ENCODE measurements at regions not wholly inside any gene's neighbourhood (a gene's known extent, or its start where the extent isn't known, plus 50 kb on each side); places are given as distances from the start of the nearest gene placed in this dataset.
A peak's percentile ranks its signal among the peaks of the same experiment; 100 is the strongest.

DNA sequence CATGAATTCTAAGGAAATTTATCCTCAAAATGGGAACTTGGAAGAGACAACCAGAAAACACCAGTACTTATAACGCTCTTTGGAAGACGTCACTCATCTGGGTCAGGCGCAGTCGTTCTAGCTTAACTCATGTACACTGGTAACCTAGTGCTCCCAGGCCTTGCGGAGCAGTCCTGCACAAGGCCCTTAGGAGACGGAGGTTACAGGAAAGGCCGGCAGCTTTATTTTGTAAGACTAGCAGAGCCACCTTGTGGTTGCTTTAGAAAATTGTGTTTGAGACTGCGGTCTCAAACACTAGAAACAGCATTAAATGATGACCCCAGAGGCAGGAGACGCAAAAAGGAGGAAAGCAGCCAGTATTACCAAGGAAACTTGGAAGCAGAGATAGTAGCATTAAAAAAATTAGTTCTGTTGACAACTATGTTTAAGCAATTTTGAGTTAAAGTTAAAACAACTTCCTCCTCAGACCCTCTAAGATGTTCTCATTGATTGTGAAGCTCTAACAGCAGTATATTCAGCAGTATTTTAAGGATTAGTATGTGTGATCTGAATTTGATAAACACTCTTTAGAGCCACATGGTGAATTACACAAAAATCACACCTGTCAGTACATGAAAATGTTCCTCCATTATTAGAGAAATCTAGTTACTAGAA, 141.9 kb upstream of the C2CD4B start:
- Histone ChIP-seq H4K20me1 (ENCODE audit: control insufficient read depth, insufficient read depth, low read length, poor library complexity, severe bottlenecking) (no peaks in the 10 kb centered on the region), H3K36me3 (replicated peaks in 1 of 2; ENCODE audit: control extremely low read depth in 1 of 2, control insufficient read depth in 1 of 2, extremely low read depth in 1 of 2, insufficient read depth in 2 of 2, low read length in 1 of 2) (no peaks in the 10 kb centered on the region), H3K4me1 (ENCODE audit: control insufficient read depth in 2 of 2, insufficient read depth in 2 of 2, low read length in 2 of 2) (peaks cover 0 to 5% of the 10 kb centered on the region in 2 donors), H2AFZ (ENCODE audit: insufficient read depth, low read depth, low read length, poor library complexity, severe bottlenecking) (no peak overlapping the region), H3K27me3 (replicated peaks in 1 of 4; ENCODE audit: control extremely low read depth in 1 of 4, control insufficient read depth in 3 of 4, insufficient read depth in 4 of 4, low read length in 3 of 4) (peaks cover 0 to 4% (median 2%) of the 10 kb centered on the region in 4 experiments), H3K9ac (ENCODE audit: low read length) (no peak overlapping the region), H3K4me3 (ENCODE audit: control extremely low read depth in 1 of 5, extremely low read depth in 1 of 5, insufficient read depth in 1 of 5, low read depth in 2 of 5, low read length in 4 of 5) (no peak overlapping the region), H3K9me3 (ENCODE audit: control extremely low read depth in 1 of 3, control insufficient read depth in 2 of 3, insufficient read depth in 1 of 3, low read length in 2 of 3) (peaks cover 0 to 1% (median 0%) of the 10 kb centered on the region in 3 donors), H3K27ac (ENCODE audit: low read length in 2 of 2) (no peak overlapping the region), H3K4me2 (replicated peaks; ENCODE audit: low read depth, low read length, poor library complexity, severe bottlenecking) (no peak overlapping the region), H3K79me2 (ENCODE audit: control insufficient read depth, insufficient read depth, low read length) (no peaks in the 10 kb centered on the region)
- TF ChIP-seq, protein P1, sequence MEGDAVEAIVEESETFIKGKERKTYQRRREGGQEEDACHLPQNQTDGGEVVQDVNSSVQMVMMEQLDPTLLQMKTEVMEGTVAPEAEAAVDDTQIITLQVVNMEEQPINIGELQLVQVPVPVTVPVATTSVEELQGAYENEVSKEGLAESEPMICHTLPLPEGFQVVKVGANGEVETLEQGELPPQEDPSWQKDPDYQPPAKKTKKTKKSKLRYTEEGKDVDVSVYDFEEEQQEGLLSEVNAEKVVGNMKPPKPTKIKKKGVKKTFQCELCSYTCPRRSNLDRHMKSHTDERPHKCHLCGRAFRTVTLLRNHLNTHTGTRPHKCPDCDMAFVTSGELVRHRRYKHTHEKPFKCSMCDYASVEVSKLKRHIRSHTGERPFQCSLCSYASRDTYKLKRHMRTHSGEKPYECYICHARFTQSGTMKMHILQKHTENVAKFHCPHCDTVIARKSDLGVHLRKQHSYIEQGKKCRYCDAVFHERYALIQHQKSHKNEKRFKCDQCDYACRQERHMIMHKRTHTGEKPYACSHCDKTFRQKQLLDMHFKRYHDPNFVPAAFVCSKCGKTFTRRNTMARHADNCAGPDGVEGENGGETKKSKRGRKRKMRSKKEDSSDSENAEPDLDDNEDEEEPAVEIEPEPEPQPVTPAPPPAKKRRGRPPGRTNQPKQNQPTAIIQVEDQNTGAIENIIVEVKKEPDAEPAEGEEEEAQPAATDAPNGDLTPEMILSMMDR (IDR thresholded peaks at IDR 0.05), result peak; percentile 30
- TF ChIP-seq EZH2 (IDR thresholded peaks at IDR 0.05; ENCODE audit: borderline replicate concordance, insufficient read depth, low read depth, low read length, poor library complexity, severe bottlenecking), result no peak
- H3K27ac Mint-ChIP-seq, result no peak overlapping the region
- H3K27me3 Mint-ChIP-seq, result peaks cover 33% of the 10 kb centered on the region
- H3K4me3 Mint-ChIP-seq, result no peak overlapping the region
- ATAC-seq (ENCODE audit: low read depth) (no peak), DNase-seq (no peak)
- 52% methylated on average over 8 of the region's 9 CpGs for WGBS (ENCODE audit: insufficient coverage)
- peaks cover under 1% of the 10 kb centered on the region for H3K9me3 Mint-ChIP-seq (ENCODE audit: insufficient read depth)
- intact Hi-C loops (cut with micrococcal nuclease), result no loop called here
- H3K4me1 Mint-ChIP-seq, result peaks cover 3% of the 10 kb centered on the region
- POLR2A ChIA-PET, result no interaction called here
- CTCF ChIA-PET, result interaction anchor here (0.8 kb wide), 1 partner anchor 11 kb away, joined by 3 read pairs; no protein-coding TSS in a partner anchor

DNA sequence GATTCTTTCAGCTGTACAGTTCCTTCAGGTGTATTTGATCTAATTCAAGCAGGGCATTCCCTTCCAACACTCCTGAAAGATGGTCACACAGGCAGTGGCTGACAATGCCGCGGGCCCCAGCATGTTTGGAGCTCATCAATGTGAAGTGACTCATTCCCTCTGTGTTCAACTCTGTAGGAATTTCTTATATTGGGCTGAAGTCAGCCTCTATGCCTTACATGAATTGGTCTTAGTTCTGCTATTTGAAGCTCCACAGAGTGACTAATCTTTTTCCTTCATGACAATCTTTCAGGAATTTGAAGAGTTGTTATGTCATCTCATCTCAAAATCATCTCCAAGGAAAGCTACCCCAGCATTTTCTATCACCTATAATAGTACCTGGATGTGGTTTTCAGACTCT, 142.5 kb upstream of the C2CD4B start:
- peaks cover 6% of the 10 kb centered on the region for H3K9me3 Mint-ChIP-seq (ENCODE audit: insufficient read depth)
- H3K27ac Mint-ChIP-seq, result no peak overlapping the region
- Histone ChIP-seq H3K27ac (ENCODE audit: low read length in 2 of 2) (no peak overlapping the region), H3K79me2 (ENCODE audit: control insufficient read depth, insufficient read depth, low read length) (no peaks in the 10 kb centered on the region), H3K9ac (ENCODE audit: low read length) (no peak overlapping the region), H2AFZ (ENCODE audit: insufficient read depth, low read depth, low read length, poor library complexity, severe bottlenecking) (no peak overlapping the region), H3K4me2 (replicated peaks; ENCODE audit: low read depth, low read length, poor library complexity, severe bottlenecking) (no peak overlapping the region), H3K27me3 (replicated peaks in 1 of 4; ENCODE audit: control extremely low read depth in 1 of 4, control insufficient read depth in 3 of 4, insufficient read depth in 4 of 4, low read length in 3 of 4) (peaks cover 0 to 4% (median 0%) of the 10 kb centered on the region in 4 experiments), H4K20me1 (ENCODE audit: control insufficient read depth, insufficient read depth, low read length, poor library complexity, severe bottlenecking) (no peaks in the 10 kb centered on the region), H3K4me3 (ENCODE audit: control extremely low read depth in 1 of 5, extremely low read depth in 1 of 5, insufficient read depth in 1 of 5, low read depth in 2 of 5, low read length in 4 of 5) (no peak overlapping the region), H3K9me3 (ENCODE audit: control extremely low read depth in 1 of 3, control insufficient read depth in 2 of 3, insufficient read depth in 1 of 3, low read length in 2 of 3) (peaks cover 0 to 1% (median 0%) of the 10 kb centered on the region in 3 donors), H3K36me3 (replicated peaks in 1 of 2; ENCODE audit: control extremely low read depth in 1 of 2, control insufficient read depth in 1 of 2, extremely low read depth in 1 of 2, insufficient read depth in 2 of 2, low read length in 1 of 2) (no peaks in the 10 kb centered on the region), H3K4me1 (ENCODE audit: control insufficient read depth in 2 of 2, insufficient read depth in 2 of 2, low read length in 2 of 2) (peaks cover 0 to 5% of the 10 kb centered on the region in 2 donors)
- H3K4me1 Mint-ChIP-seq, result peaks cover 3% of the 10 kb centered on the region
- CTCF ChIA-PET, result no interaction called here
- DNase-seq (no peak), ATAC-seq (ENCODE audit: low read depth) (no peak)
- intact Hi-C loops (cut with micrococcal nuclease), result no loop called here
- peaks cover 38% of the 10 kb centered on the region for H3K27me3 Mint-ChIP-seq
- TF ChIP-seq, protein P1 (IDR thresholded peaks at IDR 0.05), result no peak
- TF ChIP-seq EZH2 (IDR thresholded peaks at IDR 0.05; ENCODE audit: borderline replicate concordance, insufficient read depth, low read depth, low read length, poor library complexity, severe bottlenecking), result no peak
- no peak overlapping the region for H3K4me3 Mint-ChIP-seq
- 100% methylated on average over 2 of the region's 2 CpGs for WGBS (ENCODE audit: insufficient coverage)
- POLR2A ChIA-PET, result no interaction called here

Measured in B cell (primary cell).